ENCODE measurements at regions not wholly inside any gene's neighbourhood (a gene's known extent, or its start where the extent isn't known, plus 50 kb on each side); places are given as distances from the start of the nearest gene placed in this dataset.
"Not testable (repeated sequence)": the region's sequence is repeated elsewhere in the genome, so short reads cannot be mapped to it uniquely, and the experiment has no call there.

DNA sequence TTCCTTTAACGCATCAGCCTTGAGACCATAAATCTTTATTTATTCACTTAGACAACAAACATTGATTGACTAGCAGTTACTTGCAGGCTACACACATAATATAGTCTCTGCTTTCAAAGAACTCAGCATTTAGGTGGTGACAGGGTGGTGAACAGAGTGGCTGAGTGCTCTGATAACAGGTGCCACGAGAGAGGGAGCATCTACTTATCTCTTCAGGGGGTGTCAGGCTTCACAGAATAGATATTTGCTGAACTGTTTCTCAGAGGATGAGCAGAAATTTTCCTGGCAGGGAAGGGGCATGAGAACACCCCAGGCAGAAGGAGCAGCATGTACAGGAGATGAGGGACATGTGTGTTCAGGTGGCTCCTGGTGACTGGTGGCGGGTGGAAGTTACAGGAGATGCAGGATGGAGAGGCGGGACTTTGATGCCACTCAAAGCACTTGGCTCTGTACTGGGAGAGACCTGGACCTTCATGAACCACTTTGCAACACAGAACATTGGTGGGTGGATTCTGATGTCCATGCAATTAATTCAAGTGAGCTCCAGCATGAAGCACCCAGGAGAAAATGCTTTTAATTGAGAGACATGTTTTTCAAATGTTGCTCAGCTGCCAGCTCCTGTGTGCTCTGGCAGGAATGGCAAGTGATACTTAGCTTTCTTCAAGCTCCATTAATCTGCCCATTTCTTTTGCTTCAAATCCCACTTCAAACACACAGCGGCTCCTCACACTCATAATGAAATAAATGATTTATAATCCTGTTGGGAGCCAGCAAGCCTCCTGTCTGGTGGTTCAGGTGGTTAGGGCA, 248.9 kb downstream of the MYCN start:
- no peak for DNase-seq (ENCODE audit: low spot score)

DNA sequence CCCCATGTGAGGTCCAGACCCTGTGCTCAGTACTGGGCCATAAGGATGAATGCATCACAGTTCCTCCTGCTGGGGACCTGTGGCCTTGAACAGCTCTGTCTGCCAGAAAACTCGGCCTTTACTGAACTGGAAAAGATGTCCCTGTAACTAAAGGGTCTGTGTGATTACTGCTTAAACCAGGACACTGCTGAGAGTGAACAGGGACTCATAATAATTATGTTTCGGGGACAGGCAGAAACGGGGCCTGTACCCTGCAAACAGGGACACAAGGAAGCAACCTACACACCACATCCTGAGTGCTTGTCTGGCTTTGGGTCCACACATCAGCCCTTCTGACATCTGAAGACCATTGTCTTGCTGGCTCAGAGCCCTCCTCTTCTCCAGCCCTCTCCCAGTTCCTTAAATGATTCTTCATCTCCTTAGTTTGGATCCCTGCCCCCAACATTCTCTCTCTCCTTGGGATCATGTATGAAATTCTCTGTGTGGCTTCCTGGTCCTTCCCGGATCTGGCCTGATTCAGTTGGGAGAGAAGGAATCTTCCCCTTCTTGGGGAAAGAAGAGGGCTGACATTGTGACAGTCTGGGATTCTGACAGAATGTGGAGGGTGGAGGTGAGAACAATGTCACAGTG, 248.0 kb downstream of the MYCN start:
- DNase-seq (ENCODE audit: low spot score) = no peak

DNA sequence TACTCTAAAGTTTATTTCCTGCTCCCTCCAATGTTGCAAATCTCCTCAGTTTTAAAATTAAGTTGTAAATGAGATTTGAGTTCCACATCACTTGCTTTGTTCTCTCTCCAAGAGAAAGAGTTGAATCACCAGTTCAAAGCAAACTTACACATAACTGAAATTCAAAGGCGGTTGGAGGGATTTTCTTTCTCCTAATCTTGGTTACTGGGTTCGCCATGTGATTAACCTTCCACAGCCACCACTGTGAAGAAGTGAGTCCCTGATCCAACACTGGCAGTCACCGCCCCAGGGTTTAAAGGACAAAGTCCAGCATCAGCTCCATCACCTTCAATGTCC, 247.1 kb downstream of the MYCN start:
- DNase-seq (ENCODE audit: low spot score) = no peak

DNA sequence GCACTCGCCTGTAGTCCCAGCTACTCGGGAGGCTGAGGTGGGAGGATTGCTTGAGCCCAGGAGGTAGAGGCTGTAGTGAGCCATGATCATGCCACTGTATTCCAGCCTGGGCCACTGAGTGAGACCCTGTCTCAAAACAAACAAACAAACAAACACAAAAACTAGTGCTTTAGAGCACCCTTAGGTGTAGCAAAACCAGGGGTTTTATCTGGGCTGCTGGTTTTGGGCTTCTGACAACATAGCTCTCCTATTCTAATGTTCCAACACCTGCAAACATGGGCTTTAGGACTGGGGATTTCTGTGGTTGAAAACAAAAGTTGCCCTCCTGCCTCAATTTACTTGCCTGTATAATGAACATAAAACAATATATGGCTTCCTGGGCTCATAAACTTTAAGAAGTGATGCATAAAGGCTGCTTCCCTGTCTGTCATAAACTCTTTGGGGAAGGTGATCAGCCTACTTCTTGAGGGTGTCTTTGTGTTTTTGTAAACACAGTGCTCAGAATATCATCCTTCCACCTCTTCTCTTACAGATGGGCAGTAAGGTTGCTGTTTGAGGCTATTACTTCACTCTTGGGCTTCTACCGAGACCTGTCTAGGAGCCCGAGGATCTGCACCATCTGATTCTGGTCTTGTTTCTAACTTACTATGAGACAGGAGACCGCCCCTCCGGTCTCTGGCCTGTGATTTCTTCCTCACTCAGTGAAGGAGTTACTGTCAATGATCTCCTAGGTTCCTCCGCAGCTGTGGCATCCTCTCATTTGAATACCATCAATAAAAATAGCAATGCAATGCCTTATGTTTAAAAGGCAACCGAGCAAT, 246.5 kb downstream of the MYCN start:
- no peak for DNase-seq (ENCODE audit: low spot score)

DNA sequence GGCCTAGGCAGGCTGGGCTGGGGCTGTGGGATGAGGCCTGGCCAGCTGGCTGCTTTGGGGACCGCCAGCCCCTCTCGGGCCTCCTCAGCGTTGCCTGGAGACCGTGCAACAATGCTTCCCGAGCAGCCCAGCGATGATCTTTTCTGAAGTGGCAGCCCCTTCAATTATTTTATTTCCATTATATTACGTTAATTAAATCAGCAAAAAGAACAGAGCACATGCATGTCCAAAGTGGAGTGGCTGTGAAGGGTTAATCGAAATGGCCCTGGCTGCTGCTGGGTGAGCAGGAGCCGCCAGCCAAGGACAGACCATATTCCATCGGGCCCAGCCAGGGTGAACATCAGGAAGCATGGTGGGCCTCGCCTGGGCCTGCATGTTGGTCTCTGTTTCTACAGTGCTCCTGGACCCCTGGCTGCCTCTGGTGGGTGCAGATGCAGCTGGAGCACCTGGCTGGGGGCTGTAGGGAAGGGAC, 245.5 kb downstream of the MYCN start:
- DNase-seq (ENCODE audit: low spot score) = no peak

DNA sequence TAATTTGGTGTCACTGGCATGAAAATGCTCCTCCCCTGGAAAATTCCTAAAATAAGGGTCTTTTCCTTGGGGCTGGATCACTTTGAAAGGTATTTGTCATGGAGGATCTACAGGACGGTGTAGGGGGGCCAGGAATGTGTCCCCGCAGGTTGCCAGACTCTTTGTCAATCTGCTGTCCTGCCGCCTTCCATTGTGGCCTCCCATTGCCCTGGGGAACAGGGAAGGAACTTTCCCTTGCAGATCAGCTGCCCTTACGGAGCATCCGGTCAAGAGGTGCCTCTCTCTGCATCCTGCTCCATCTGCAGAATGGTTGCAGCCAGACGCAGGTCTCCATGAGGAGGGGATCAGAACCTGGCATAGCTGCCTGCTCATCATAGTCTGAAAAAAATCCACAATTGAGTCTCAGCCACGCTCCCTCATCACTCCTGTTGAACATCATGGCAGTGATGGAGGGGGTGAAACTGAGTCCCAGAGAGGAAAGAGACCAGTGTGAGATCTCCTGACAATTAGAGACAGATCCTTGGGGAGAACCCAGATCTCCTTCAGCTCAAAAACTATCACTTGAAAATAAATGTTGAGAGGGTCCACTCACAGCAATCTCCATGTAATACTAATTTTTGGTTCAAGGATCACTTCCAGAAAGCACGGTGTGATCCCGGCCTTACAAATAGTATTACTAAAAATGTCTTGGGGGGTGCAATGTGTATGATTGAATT, 244.8 kb downstream of the MYCN start:
- DNase-seq (ENCODE audit: low spot score) = no peak

DNA sequence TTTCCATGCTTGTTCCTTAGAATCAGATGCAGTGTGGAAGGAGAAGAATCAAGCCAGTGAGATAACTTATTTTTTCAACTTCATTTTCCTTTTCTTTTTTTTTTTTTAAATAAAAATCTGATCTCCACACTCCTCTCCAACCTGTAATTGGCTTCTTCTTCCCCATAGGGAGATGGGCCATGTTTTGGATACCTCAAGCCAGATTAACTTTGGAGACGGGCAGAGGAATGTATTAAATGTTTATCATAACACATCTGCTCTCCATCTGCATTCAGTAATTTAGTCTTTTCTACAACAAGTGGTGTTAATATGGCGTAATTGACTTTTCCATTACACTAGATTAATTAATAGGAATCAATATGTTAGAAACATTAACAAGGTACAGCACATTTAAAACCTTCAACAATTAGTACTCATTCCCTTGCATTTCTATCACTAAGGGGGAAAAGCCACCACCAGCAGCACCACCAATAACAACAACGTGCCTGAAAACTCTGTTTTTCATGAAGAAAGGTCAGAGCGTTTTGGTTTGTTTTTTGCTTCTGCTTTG, 244.1 kb downstream of the MYCN start:
- no peak for DNase-seq (ENCODE audit: low spot score)

DNA sequence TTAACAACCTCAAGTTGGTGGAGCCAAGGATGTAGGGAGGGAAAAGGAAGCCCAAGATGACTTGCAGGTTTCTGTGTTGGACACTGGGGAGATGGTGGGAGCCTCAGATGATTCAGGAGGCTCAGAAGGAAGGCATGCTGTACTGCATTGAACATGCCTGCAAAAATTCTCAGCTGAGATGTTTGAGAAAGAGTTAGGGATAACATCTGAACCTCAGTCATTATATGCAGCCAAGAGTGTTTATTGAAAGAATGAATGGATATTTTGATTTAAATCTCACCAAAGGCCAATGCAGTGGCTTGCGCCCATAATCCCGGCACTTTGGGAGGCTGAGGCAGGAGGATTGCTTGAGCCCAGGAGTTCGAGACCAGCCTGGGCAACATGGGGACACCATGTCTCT, 243.0 kb downstream of the MYCN start:
- no peak for DNase-seq (ENCODE audit: low spot score)

DNA sequence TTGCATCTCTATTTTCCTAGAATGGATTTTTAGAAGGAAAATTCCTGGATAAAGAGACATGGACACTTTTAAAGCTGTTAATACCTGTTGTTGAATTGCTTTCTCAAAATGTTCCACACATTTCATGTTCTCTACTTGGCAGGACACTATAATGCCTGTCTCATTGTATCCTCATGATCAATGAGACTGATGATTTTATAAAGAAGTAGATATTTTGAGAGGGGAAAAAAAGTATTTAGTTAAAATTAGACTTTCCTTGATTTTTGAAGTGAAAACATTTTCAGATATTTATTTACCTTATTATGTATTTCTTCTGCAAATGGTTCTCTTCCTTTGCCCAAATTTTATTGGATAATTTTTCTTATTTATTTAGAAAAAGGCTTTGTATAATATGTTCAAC, 242.5 kb downstream of the MYCN start:
- DNase-seq (ENCODE audit: low spot score) = no peak

DNA sequence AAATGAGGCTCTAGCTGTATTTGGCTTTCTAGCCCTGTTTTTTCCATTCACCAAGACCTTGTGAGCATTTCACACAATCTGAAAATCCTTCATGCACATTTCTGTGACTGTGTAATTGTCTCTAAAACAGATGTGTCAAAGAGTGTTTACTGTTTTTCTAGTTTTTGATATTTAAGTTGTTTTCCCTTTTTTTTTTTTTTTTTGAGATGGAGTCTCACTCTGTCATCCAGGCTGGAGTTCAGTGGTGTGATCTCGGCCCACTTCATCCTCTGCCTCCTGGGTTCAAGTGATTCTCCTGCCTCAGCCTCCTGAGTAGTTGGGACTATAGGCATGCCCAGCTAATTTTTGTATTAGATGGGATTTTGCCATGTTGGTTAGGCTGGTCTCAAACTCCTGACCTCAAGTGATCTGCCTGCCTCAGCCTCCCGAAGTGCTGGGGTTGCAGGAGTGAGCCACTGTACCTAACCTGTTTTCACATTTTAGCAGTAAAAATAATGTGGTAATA, 242.0 kb downstream of the MYCN start:
- DNase-seq (ENCODE audit: low spot score) = not testable (repeated sequence)

DNA sequence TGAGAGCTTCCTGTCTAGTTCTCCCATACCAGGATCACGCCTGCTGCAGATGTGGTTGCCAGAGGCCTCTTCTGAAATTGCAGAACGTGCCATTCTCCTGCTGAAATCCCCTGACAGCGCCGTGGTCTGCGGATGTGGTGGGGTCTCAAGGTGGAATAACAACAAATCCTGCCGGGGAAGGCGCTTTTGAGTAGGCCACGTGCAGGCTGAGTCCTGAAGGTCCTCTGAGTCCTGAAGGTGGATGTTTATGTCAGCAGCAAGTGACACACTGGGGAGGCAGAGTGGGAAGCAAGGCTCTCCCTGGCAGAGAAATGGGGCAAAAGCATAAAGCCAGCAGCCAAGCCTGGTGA, 241.4 kb downstream of the MYCN start:
- no peak for DNase-seq (ENCODE audit: low spot score)

DNA sequence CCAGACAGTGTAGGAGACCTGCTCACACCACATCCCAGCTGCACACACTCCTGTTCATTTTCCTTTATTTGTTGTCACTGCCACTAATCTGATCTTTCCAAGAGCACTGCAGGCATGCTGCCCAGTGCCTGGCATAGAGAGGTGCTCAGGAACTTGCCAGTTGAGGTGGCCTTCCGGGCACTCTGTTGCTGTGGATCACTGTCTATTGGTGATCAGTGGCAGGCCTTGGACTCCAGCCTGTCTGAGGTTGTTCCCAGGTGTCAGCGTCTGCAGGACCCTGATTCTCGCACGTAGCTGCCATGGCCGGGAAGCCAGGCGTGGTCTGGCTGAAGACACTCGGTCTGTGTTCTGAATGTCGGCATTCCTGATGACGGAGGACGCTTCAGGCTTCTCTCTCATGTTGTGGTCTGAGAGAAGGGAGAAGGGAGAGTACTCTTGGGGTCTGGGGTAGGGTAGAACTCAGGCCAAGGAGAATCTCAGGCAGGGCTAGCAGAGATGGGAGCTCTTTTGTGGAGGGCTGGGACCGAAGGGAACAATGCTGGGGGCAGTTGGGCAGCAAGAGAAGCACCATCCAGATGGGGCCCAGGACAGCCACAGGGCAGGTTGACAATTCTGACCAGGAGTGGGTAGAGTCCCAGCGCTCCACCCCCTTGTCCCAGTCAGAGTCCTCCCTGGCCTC, 240.9 kb downstream of the MYCN start:
- DNase-seq (ENCODE audit: low spot score) = no peak

DNA sequence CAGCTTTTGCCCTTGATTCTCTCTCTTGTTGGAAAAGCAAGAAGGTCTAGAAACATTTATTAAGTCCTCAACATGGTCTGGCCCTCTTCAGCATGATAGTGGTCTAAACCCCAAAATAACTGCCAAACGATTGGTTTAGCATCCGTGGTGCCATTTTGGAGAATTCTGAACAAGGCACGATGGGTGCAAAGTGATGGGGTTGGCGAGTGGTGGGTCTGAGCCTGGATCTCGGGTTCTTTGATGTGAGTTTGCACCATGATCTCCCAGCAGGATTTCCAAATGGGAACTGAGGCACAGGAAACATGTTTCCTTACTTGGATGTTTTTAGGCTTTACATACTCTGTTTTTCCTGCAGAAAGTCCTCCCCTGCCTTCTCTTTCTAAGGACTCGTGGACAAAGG, 240.3 kb downstream of the MYCN start:
- DNase-seq (ENCODE audit: low spot score) = no peak

DNA sequence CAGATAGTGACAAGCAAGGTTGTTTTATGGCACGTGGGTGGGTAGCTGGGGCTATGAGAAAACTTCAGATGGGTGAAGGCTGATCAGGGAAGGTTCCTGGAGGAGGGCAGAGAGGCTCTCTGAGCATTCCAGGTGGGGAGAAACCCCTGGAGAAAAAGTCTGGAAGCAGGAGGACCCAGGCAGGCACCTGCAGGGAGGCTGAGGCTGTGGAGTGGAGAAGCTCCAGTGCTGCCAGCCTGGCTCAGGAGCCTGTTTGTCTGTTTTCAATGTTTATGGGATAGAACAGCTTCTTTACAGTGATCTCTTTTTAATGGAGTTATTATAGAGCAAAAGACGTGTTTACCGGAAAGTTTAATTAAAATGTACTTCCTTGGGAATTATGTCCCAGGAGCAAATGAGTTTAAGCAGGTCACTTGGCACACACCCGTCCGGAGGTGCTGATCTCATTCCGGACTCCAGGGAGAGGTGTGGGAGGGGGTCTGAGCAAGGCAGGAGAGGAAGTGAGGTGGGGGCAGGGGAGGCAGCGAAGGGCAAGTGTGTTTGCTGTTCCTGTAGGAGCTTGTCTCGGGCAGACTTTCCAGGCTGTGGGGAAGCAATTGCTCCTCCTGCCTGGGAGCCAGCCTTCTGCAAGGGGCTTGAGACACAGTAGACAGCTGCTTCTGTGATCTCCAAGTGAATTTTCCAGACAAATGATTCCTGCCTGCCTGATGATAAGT, 239.5 kb downstream of the MYCN start:
- DNase-seq (ENCODE audit: low spot score) = peak; percentile 53

DNA sequence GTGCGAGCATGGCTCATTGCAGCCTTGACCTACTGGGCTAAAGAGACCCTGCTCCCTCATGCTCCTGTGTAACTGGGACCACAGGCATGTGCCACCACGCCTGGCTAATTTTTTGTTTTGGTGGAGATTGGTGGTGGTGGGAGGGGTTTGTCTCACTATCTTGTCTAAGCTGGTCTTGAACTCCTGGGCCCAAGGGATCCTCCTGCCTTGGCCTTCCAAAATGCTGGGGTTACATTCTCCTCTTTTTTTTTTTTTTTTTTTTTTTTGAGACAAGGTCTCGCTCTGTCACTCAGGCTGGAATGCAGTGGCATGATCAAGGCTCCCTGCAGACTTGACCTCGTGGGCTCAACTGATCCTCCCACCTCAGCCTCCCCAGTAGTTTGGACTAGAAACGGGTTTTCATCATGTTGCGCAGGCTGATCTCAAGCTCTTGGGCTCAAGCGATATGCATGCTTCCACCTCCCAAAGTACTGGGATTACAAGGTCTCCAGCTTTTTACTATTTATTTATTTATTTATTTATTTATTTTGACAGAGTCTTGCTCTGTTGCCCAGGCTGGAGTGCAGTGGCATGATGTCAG, 238.3 kb downstream of the MYCN start:
- DNase-seq (ENCODE audit: low spot score) = no peak

DNA sequence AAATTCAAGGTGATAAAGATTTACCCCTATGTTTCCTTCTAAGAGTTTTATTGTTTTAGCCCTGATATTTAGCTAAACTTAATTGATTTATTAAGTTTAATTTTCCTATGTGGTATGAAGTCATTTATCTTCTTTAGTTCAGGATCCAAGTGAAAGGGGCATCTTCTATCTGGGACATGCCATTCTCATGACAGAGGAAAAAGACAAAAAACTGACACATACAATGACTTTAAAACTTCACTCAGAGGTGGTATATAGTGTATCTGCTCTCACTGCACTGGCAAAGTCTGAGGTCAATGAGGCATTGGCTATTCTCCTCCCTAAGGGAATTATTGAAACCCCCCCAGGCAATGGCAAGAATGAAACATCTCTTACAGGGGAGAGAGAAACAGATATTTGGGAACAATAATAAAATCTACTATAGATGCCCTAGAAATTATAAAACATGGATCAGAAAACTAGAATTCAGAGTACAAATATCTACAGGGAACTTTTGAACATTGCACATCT, 237.4 kb downstream of the MYCN start:
- no peak for DNase-seq (ENCODE audit: low spot score)

DNA sequence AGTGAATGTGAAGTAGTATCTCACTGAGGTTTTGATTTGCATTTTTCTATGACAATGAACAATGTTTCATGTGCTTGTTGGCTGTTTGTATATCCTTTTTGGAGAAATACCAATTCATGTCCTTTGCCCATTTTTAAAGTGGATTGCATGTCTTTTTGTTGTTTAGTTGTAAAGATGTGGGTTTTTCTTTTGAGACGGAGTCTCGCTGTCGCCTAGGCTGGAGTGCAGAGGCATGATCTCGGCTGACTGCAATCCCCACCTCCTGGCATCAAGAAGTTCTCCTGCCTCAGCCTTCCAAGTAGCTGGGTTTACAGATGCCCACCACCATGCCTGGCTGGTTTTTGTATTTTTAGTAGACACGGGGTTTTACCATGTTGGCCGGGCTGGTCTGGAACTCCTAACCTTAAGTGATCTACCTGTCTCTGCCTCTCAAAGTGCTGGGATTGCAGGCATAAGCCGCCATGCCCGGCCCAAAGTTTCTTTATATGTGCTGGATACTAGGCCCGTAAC, 236.7 kb downstream of the MYCN start:
- DNase-seq (ENCODE audit: low spot score) = no peak

DNA sequence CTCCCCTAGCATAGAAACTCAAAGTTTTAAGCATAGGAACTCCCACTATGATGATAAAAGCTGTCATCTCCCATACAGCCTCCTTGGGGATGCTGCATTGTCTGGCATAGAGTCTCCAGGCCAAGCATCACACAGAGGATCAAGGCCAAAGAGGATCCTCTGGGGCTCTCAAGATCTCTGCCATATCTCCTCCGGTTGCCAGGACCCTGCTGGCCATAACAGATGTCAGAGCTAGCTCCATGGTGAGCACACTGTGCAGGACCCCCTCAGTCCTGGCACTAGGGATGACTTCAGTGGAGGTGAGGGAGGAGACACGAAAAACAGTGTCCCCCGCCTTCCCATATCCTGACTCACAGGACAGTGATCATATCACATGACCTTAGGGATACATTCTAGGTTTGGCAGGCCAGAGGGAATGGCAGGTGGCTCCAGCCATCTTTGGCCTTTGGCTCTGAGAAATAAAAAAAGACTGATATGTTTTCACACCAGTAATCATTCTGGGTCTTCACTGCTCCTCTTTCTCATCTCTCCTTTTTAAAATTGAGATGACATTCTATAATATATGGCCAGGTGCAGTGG, 235.0 kb downstream of the MYCN start:
- DNase-seq (ENCODE audit: low spot score) = no peak

DNA sequence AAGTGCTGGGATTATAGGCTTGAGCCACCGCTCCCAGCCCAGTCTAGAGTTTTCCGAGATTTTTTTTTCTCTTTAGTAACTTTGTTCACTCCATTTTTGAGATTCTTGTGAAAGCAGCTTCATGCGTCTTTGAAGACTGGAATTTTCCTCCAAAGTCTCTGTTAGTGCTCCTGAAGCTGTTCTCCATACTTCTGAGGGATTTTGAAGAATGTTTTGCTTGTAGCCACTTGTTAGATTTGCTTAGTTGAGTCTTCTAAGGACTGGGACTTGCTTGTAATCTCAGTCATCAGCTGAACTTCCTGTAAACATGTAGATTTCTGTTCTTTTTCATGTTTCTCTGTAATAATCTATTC, 234.3 kb downstream of the MYCN start:
- DNase-seq (ENCODE audit: low spot score) = no peak

Measured in ureter (tissue), 1 donor.